GM23338 (cell line): ENCODE measurements at regions not wholly inside any gene's neighbourhood (a gene's known extent, or its start where the extent isn't known, plus 50 kb on each side); places are given as distances from the start of the nearest gene placed in this dataset.

Experiments used
- ATAC-seq: fragments of 200-7000 bp; cut with Tn5 transposase; 3 replicates; pipeline ENCODE4 v1.9.1; 2020
- DNase-seq: peaks from one replicate; pipeline ENCODE4 v3.0.0-alpha.2; 2015; ENCODE audit warnings: low spot score
- H2AFZ ChIP-seq: fragments of 200-600 bp; sonication (generic); 2 replicates; pipeline ENCODE4 v1.8.0; 2016; ENCODE audit warnings: antibody characterized with exemption, mild to moderate bottlenecking, moderate library complexity
- H3F3A ChIP-seq: fragments of 200-600 bp; sonication (generic); replicated peaks from 2 replicates; pipeline ENCODE4 v1.8.0; 2017; ENCODE audit warnings: antibody characterized with exemption, mixed run types, low read depth
- H3K27ac ChIP-seq: fragments of 200-600 bp; sonication (generic); 2 replicates; pipeline ENCODE4 v1.6.1; 2016; ENCODE audit warnings: low read depth
- H3K27me3 ChIP-seq: fragments of 200-600 bp; sonication (generic); 2 replicates; pipeline ENCODE4 v1.8.0; 2016; ENCODE audit warnings: mild to moderate bottlenecking, mixed run types, moderate library complexity; ENCODE audit not compliant: insufficient read depth
- H3K36me3 ChIP-seq: fragments of 200-600 bp; sonication (generic); 2 replicates; pipeline ENCODE4 v1.8.0; 2016; ENCODE audit warnings: mild to moderate bottlenecking; ENCODE audit not compliant: insufficient read depth
- H3K4me1 ChIP-seq: fragments of 200-600 bp; sonication (generic); 2 replicates; pipeline ENCODE4 v1.8.0; 2016; ENCODE audit warnings: mild to moderate bottlenecking, moderate library complexity; ENCODE audit not compliant: insufficient read depth
- H3K4me2 ChIP-seq: fragments of 200-600 bp; sonication (generic); 2 replicates; pipeline ENCODE4 v1.7.1; 2017; ENCODE audit warnings: mixed run types
- H3K4me3 ChIP-seq: fragments of 200-600 bp; sonication (generic); 2 replicates; pipeline ENCODE4 v1.6.1; 2016; ENCODE audit warnings: mixed run types
- H3K79me2 ChIP-seq: fragments of 200-600 bp; sonication (generic); replicated peaks from 2 replicates; pipeline ENCODE4 v1.8.0; 2017; ENCODE audit warnings: mild to moderate bottlenecking; ENCODE audit not compliant: insufficient read depth
- H3K9me2 ChIP-seq: fragments of 200-600 bp; sonication (generic); 2 replicates; pipeline ENCODE4 v1.8.0; 2017; ENCODE audit not compliant: insufficient read depth
- H4K20me1 ChIP-seq: fragments of 200-600 bp; sonication (generic); replicated peaks from 2 replicates; pipeline ENCODE4 v1.8.0; 2017; ENCODE audit warnings: mild to moderate bottlenecking; ENCODE audit not compliant: insufficient read depth
- H3K27ac Mint-ChIP-seq: 2 replicates; pipeline ENCODE4 v1.8.0; 2020; ENCODE audit warnings: inconsistent platforms, mild to moderate bottlenecking, moderate library complexity, mixed read lengths
- H3K27me3 Mint-ChIP-seq: 3 replicates; pipeline ENCODE4 v1.8.0; 2022; ENCODE audit warnings: low read depth, mild to moderate bottlenecking, moderate library complexity, mixed read lengths, inconsistent platforms; ENCODE audit not compliant: insufficient read depth, poor library complexity
- H3K36me3 Mint-ChIP-seq: 3 replicates; pipeline ENCODE4 v1.8.0; 2021; ENCODE audit warnings: low read depth, mild to moderate bottlenecking, inconsistent platforms, moderate library complexity, mixed read lengths
- H3K4me1 Mint-ChIP-seq: 3 replicates; pipeline ENCODE4 v1.8.0; 2020; ENCODE audit warnings: mild to moderate bottlenecking, inconsistent platforms, mixed read lengths
- H3K4me3 Mint-ChIP-seq: 3 replicates; pipeline ENCODE4 v1.8.0; 2021; ENCODE audit warnings: moderate library complexity, mild to moderate bottlenecking, inconsistent platforms, mixed read lengths
- H3K9me3 Mint-ChIP-seq: 3 replicates; pipeline ENCODE4 v1.8.0; 2020; ENCODE audit warnings: moderate library complexity, mild to moderate bottlenecking, inconsistent platforms, mixed read lengths
- CREB1 ChIP-seq: fragments of 250-450 bp; sonication (Bioruptor Pico); IDR thresholded peaks from 2 replicates; pipeline ENCODE4 v1.5.0; 2020; ENCODE audit warnings: low read depth, mild to moderate bottlenecking, moderate library complexity
- EZH2phosphoT487 ChIP-seq: fragments of 200-600 bp; sonication (generic); IDR thresholded peaks from one replicate; pipeline ENCODE4 v1.8.1; 2018; ENCODE audit warnings: antibody characterized with exemption; ENCODE audit not compliant: unreplicated experiment
- JUNB ChIP-seq: IDR thresholded peaks from one replicate; pipeline ENCODE4 v1.6.1; 2016; ENCODE audit warnings: antibody characterized with exemption; ENCODE audit not compliant: unreplicated experiment
- NANOG ChIP-seq: IDR thresholded peaks from 2 replicates; pipeline ENCODE4 v1.6.1; 2016; ENCODE audit warnings: antibody characterized with exemption, borderline replicate concordance
- POLR2AphosphoS5 ChIP-seq: IDR thresholded peaks from 2 replicates; pipeline ENCODE4 v1.6.1; 2016; ENCODE audit warnings: antibody characterized with exemption, low read depth
- STAT1 ChIP-seq: IDR thresholded peaks from one replicate; pipeline ENCODE4 v1.6.1; 2016; ENCODE audit warnings: antibody characterized with exemption; ENCODE audit not compliant: unreplicated experiment
- ZNF114 ChIP-seq: fragments of 250-450 bp; sonication (Bioruptor Pico); IDR thresholded peaks from 2 replicates; pipeline ENCODE4 v1.5.0; 2020; ENCODE audit warnings: mild to moderate bottlenecking, moderate library complexity
- ZNF331 ChIP-seq: fragments of 250-450 bp; sonication (Bioruptor Pico); IDR thresholded peaks from 2 replicates; pipeline ENCODE4 v1.5.0; 2020; ENCODE audit warnings: low read depth, mild to moderate bottlenecking, moderate library complexity
- ZNF462 ChIP-seq: fragments of 250-450 bp; sonication (Bioruptor Pico); IDR thresholded peaks from 2 replicates; pipeline ENCODE4 v1.5.0; 2020; ENCODE audit warnings: mild to moderate bottlenecking, moderate library complexity
- TF ChIP-seq, protein P1 (sequence below): IDR thresholded peaks from one replicate; pipeline ENCODE4 v1.6.1; 2018; ENCODE audit warnings: antibody characterized with exemption; ENCODE audit not compliant: unreplicated experiment
- TF ChIP-seq, protein P2 (sequence below): IDR thresholded peaks from 2 replicates; pipeline ENCODE4 v1.6.1; 2016; ENCODE audit warnings: antibody characterized with exemption

GRCh38 chr14:34340025-34340625, 121.9 kb downstream of the SPTSSA start:
- Histone ChIP-seq H2AFZ (no peak overlapping the region), H3K27me3 (no peaks in the 10 kb centered on the region), H3K36me3 (no peaks in the 10 kb centered on the region), H3K27ac (no peak overlapping the region), H3K4me1 (no peaks in the 10 kb centered on the region), H3K79me2 (no peaks in the 10 kb centered on the region), H4K20me1 (no peaks in the 10 kb centered on the region), H3K9me2 (no peaks in the 10 kb centered on the region), H3F3A (no peaks in the 10 kb centered on the region), H3K4me2 (no peak overlapping the region), H3K4me3 (no peak overlapping the region)
- no peak for TF ChIP-seq POLR2AphosphoS5
- TF ChIP-seq, protein P1, sequence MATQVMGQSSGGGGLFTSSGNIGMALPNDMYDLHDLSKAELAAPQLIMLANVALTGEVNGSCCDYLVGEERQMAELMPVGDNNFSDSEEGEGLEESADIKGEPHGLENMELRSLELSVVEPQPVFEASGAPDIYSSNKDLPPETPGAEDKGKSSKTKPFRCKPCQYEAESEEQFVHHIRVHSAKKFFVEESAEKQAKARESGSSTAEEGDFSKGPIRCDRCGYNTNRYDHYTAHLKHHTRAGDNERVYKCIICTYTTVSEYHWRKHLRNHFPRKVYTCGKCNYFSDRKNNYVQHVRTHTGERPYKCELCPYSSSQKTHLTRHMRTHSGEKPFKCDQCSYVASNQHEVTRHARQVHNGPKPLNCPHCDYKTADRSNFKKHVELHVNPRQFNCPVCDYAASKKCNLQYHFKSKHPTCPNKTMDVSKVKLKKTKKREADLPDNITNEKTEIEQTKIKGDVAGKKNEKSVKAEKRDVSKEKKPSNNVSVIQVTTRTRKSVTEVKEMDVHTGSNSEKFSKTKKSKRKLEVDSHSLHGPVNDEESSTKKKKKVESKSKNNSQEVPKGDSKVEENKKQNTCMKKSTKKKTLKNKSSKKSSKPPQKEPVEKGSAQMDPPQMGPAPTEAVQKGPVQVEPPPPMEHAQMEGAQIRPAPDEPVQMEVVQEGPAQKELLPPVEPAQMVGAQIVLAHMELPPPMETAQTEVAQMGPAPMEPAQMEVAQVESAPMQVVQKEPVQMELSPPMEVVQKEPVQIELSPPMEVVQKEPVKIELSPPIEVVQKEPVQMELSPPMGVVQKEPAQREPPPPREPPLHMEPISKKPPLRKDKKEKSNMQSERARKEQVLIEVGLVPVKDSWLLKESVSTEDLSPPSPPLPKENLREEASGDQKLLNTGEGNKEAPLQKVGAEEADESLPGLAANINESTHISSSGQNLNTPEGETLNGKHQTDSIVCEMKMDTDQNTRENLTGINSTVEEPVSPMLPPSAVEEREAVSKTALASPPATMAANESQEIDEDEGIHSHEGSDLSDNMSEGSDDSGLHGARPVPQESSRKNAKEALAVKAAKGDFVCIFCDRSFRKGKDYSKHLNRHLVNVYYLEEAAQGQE, result no peak
- no peak for TF ChIP-seq CREB1 (CRISPR knock-in tag)
- TF ChIP-seq, protein P2, sequence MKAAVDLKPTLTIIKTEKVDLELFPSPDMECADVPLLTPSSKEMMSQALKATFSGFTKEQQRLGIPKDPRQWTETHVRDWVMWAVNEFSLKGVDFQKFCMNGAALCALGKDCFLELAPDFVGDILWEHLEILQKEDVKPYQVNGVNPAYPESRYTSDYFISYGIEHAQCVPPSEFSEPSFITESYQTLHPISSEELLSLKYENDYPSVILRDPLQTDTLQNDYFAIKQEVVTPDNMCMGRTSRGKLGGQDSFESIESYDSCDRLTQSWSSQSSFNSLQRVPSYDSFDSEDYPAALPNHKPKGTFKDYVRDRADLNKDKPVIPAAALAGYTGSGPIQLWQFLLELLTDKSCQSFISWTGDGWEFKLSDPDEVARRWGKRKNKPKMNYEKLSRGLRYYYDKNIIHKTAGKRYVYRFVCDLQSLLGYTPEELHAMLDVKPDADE, result no peak
- no peak for TF ChIP-seq JUNB
- no peak for TF ChIP-seq ZNF331 (CRISPR knock-in tag)
- no peak for TF ChIP-seq ZNF114
- TF ChIP-seq STAT1, result no peak
- TF ChIP-seq ZNF462 (CRISPR knock-in tag), result no peak
- no peak for TF ChIP-seq NANOG
- no peak for TF ChIP-seq EZH2phosphoT487
- no peak overlapping the region for H3K27ac Mint-ChIP-seq
- H3K27me3 Mint-ChIP-seq, result peaks cover 3% of the 10 kb centered on the region
- H3K9me3 Mint-ChIP-seq, result peaks cover 38% of the 10 kb centered on the region
- no peak for DNase-seq
- no peaks in the 10 kb centered on the region for H3K4me1 Mint-ChIP-seq
- no peak overlapping the region for H3K4me3 Mint-ChIP-seq
- ATAC-seq, result no peak
- peaks cover 16% of the 10 kb centered on the region; the same call in 2 of the 3 replicates for H3K36me3 Mint-ChIP-seq
